Stimulated activated memory B cell treated with anti-CD40 and anti-IgM and Interleukin-4, amounts not matched to agents 10 μg/mL and 1 μg/mL and 100 μg/mL, for 72 hours (primary cell): ENCODE measurements at regions not wholly inside any gene's neighbourhood (a gene's known extent, or its start where the extent isn't known, plus 50 kb on each side); places are given as distances from the start of the nearest gene placed in this dataset.
"Not testable (repeated sequence)": the region's sequence is repeated elsewhere in the genome, so short reads cannot be mapped to it uniquely, and the experiment has no call there.

Experiments used
- ATAC-seq: fragments of 150-1000 bp; cut with Tn5 transposase; 2 replicates; pipeline ENCODE4 v1.10.0; 2021
- H3K27ac Mint-ChIP-seq: one replicate; pipeline ENCODE4 v1.8.0; 2022; ENCODE audit warnings: mild to moderate bottlenecking, mixed read lengths
- H3K27me3 Mint-ChIP-seq: one replicate; pipeline ENCODE4 v1.8.0; 2022; ENCODE audit warnings: mixed read lengths
- H3K36me3 Mint-ChIP-seq: one replicate; pipeline ENCODE4 v1.8.0; 2022; ENCODE audit warnings: mixed read lengths
- H3K4me1 Mint-ChIP-seq: one replicate; pipeline ENCODE4 v1.8.0; 2022; ENCODE audit warnings: mixed read lengths
- H3K4me3 Mint-ChIP-seq: one replicate; pipeline ENCODE4 v1.8.0; 2022; ENCODE audit warnings: mild to moderate bottlenecking, moderate library complexity, mixed read lengths
- H3K9me3 Mint-ChIP-seq: one replicate; pipeline ENCODE4 v1.8.0; 2022; ENCODE audit warnings: mixed read lengths

DNA sequence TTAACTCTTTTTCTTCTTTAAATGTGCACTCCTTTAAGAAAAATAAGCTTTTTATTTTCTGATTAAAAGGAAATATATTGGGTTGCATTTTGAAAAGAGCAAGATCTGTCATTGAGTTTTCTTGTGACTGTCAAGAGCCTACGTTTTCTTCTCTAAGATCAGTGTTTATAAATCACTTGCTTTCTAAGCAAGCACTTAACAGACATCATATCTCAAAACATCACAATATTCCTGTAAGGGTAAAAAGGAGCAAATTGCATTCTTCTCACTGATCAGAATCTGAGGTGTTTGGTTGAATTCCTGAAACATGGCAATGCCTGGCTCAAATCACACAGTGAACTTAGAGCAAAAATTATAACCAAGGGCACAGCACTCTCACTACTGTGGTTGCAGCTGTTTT lies 231.3 kb downstream of the PCDH17 start:
- Mint-ChIP-seq H3K36me3 (no peaks in the 10 kb centered on the region), H3K9me3 (peaks cover 4% of the 10 kb centered on the region), H3K4me1 (no peaks in the 10 kb centered on the region), H3K27me3 (no peaks in the 10 kb centered on the region), H3K27ac (no peak overlapping the region), H3K4me3 (no peak overlapping the region)
- no peak for ATAC-seq

DNA sequence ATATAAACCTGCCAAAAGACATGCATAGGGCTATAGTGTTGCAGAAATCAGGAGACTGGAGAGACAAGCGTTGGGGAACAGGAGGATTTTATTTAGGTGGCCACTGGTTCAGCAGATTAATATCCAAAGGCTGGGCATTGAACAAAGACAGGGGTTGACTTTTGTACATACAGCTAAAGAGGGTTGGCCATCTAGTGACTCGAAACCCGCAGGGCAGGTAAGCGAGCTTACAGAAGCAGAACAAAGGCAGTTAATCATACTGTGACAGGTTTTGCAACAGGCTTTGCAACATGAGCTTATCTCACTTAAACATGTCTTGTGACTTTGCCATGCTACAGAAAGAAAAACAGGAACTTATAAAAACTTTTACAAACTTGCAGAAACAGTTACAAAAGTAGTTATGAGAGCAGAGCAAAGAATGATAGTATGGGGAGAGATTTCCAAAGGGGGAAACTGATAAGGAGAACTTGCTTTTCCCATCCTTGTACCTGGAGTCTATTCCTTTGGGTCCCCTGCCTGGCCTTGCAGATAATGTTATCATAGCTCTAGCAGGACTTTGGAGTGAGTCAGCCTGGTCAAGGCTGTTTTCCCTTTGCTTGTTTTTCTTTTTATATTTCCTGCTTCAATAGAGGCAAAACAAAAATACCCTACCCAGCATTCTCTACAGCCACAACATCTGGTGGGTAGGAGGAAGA lies 234.2 kb downstream of the PCDH17 start:
- H3K4me3 Mint-ChIP-seq = no peak overlapping the region
- ATAC-seq = no peak
- H3K27me3 Mint-ChIP-seq = no peaks in the 10 kb centered on the region
- peaks cover 3% of the 10 kb centered on the region for H3K9me3 Mint-ChIP-seq
- H3K36me3 Mint-ChIP-seq = no peaks in the 10 kb centered on the region
- H3K4me1 Mint-ChIP-seq = no peaks in the 10 kb centered on the region
- no peak overlapping the region for H3K27ac Mint-ChIP-seq

DNA sequence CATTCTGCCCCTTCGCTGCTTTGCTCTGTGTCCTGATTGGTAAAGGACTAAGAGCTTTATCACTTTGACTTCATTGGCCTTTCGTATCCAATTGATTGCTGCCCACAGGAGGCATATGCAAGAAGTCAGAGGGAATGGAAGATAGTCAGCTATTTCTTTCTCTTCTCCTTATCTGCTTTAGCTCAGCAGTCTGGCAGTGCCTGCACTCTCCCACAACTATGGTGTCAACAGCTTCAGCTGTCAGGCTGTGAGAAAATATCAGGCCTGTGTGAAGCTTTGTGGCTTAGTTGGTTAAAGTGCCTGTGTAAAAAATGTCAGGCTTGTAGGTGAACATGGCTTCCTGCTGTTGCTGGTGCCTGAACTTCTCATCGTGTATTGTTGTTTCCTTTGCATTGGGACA lies 243.0 kb downstream of the PCDH17 start:
- Mint-ChIP-seq H3K4me1 (no peaks in the 10 kb centered on the region), H3K27ac (no peak overlapping the region), H3K36me3 (no peaks in the 10 kb centered on the region), H3K9me3 (peaks cover 3% of the 10 kb centered on the region), H3K4me3 (no peak overlapping the region), H3K27me3 (no peaks in the 10 kb centered on the region)
- ATAC-seq = no peak

DNA sequence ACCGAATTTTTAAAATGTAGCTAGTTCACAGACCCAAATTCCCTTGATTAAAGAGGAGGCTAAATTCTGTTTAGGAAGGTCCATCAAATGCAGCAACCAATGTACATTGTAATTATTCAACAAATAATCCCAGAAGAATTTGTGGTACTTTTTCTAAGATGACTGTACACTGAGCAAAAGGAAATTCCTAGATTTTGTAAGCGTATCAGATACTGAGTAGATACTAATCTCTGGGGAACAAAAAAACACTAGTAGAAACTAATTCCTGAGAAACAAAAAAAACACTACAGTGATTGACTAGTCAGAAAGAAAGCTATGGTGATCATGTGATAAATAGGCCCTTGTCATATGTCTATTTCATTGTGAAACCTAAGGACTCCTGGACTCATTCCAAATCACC lies 246.1 kb downstream of the PCDH17 start:
- no peak for ATAC-seq
- H3K27me3 Mint-ChIP-seq = no peaks in the 10 kb centered on the region
- H3K27ac Mint-ChIP-seq = no peak overlapping the region
- H3K4me3 Mint-ChIP-seq = no peak overlapping the region
- H3K4me1 Mint-ChIP-seq = no peaks in the 10 kb centered on the region
- H3K36me3 Mint-ChIP-seq = no peaks in the 10 kb centered on the region
- H3K9me3 Mint-ChIP-seq = peaks cover 3% of the 10 kb centered on the region

DNA sequence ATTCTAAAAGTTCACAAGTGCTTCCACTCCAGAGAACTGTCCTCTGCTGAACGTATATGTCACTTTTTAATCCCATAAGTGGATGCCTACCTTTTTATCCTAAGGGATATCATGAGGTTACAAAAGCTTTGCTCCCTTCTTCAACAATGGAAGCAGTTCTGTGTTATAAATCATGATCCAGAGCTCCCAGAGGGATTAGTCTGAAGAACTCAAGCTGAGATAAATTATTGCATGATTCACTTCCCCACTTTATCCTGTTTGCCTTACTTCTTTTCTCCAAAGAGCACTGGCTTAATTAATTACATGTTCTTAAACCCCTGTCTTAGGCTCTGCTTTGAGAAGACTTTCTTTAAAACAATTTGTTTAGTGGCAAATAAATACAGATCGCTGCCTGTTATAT lies 246.7 kb downstream of the PCDH17 start:
- Mint-ChIP-seq H3K9me3 (peaks cover 3% of the 10 kb centered on the region), H3K4me3 (no peak overlapping the region), H3K36me3 (no peaks in the 10 kb centered on the region), H3K4me1 (no peaks in the 10 kb centered on the region), H3K27ac (no peak overlapping the region), H3K27me3 (no peaks in the 10 kb centered on the region)
- no peak for ATAC-seq

DNA sequence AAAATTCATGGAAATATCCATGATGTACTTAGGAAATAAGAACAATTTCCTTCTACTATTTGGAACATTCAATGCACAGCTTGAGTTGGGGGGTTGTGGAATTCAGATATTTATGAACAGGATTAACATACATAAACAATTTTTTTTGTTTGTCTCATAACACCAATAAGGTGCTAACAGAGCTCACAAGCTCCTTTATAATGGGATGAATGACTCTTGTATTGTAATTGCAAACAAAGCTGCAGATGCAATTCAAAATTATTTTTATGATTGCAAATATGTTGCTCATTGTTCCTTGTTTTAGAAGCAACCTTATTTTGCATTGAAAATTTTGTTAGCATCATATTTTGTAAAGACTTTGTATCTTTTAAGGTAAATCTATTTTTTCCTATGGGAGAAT lies 265.7 kb downstream of the PCDH17 start:
- Mint-ChIP-seq H3K4me3 (no peak overlapping the region), H3K9me3 (peaks cover 6% of the 10 kb centered on the region), H3K27ac (no peak overlapping the region), H3K27me3 (no peaks in the 10 kb centered on the region), H3K36me3 (no peaks in the 10 kb centered on the region), H3K4me1 (no peaks in the 10 kb centered on the region)
- no peak for ATAC-seq

DNA sequence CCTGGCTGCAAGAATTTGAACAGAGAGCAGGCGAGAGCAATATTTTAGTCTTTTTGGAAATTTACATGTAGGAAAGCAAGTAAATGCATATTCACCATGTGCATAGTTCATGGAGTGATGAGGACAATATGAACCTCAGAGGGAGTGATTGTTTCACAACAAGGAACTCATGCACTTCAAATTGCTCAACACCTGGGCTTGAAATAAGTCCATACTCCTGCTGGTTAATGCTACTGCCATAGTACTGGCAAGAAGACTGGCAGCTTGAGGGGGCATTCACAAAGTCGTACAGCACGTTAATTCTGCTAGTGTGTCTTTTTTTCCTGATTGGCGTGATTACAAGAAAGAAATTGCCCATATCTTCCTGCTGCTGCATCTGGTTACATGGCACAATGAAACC lies 267.6 kb downstream of the PCDH17 start:
- Mint-ChIP-seq H3K27me3 (no peaks in the 10 kb centered on the region), H3K4me1 (no peaks in the 10 kb centered on the region), H3K9me3 (peaks cover 9% of the 10 kb centered on the region), H3K4me3 (no peak overlapping the region), H3K36me3 (no peaks in the 10 kb centered on the region), H3K27ac (no peak overlapping the region)
- ATAC-seq = no peak

DNA sequence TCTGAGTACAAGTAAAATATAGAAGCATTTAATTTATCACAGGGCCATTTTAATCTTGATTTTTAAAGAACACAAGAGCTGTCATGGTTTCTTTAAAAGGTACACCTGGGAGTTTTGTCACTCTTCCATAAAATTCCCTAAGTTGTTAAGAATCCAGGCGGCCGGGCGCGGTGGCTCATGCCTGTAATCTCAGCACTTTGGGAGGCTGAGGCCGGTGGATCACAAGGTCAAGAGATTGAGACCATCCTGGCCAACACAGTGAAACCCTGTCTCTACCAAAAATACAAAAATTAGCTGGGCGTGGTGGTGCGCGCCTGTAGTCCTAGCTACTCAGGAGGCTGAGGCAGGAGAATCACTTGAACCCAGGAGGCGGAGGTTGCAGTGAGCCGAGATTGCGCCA lies 278.3 kb downstream of the PCDH17 start:
- H3K4me3 Mint-ChIP-seq, H3K36me3 Mint-ChIP-seq, H3K27me3 Mint-ChIP-seq, H3K4me1 Mint-ChIP-seq, H3K9me3 Mint-ChIP-seq, H3K27ac Mint-ChIP-seq, ATAC-seq: not testable (repeated sequence)

DNA sequence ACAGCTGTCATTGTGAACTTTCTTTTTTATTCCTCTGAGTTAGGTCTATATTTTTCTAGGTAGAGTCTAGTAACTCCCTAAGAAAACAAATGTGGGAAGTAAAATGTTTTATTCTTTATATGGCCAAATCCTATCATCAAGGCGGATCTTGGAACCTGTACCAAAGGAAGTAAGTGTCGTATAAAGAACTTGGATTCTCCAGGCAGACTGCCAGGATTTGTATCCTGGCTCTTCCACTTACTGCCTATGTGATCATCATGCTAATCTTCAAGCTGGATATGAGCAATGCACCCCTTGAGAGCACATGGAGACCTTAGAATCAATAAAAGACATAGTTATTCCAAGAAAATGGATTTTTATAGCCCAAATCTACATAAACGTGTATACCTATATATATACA lies 286.5 kb downstream of the PCDH17 start:
- no peak overlapping the region for H3K27ac Mint-ChIP-seq
- H3K4me1 Mint-ChIP-seq = no peaks in the 10 kb centered on the region
- H3K36me3 Mint-ChIP-seq = no peaks in the 10 kb centered on the region
- H3K4me3 Mint-ChIP-seq = no peak overlapping the region
- H3K9me3 Mint-ChIP-seq = peaks cover 3% of the 10 kb centered on the region
- ATAC-seq = no peak
- H3K27me3 Mint-ChIP-seq = no peaks in the 10 kb centered on the region

DNA sequence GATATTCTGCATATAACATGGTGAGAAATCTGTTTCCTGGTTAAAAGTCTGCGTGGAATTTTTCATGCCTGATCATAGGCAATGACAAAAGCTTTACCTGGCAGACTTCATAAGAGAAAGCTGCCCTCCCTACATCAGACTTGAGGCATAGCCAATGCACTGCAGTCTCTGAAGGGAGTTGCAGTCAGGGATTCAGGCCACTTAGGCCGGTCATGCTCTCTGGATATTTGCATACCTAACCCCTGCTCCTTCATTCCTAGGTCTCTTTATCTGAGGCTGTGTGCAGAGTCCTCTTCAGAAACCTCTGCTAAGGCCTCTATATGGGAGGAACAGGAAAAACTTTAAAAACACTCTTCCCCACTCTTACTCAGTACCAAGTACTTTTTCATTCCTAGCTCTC lies 287.4 kb downstream of the PCDH17 start:
- no peaks in the 10 kb centered on the region for H3K36me3 Mint-ChIP-seq
- H3K4me3 Mint-ChIP-seq = no peak overlapping the region
- H3K9me3 Mint-ChIP-seq = peaks cover 3% of the 10 kb centered on the region
- H3K27me3 Mint-ChIP-seq = no peaks in the 10 kb centered on the region
- no peaks in the 10 kb centered on the region for H3K4me1 Mint-ChIP-seq
- H3K27ac Mint-ChIP-seq = no peak overlapping the region
- ATAC-seq = no peak

DNA sequence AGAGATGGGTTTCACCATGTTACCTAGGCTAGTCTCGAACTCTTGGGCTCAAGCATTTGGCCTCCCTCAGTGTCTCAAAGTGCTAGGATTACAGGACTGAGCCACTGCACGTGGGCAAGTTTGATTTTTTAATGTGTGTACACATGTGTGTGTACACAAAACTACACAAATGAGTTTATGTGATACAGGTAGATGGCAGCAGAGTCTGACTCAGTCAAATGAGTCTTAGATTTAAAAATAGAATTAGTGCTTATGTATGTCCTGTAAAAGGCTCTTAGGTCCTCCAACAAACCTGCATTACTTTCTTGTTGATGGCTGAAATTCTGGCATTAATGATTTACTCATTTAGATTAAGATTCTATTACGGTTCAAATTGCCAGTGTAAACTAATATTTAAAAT lies 293.7 kb downstream of the PCDH17 start:
- Mint-ChIP-seq H3K4me1 (no peaks in the 10 kb centered on the region), H3K4me3 (no peak overlapping the region), H3K9me3 (no peaks in the 10 kb centered on the region), H3K27me3 (no peaks in the 10 kb centered on the region), H3K27ac (no peak overlapping the region), H3K36me3 (no peaks in the 10 kb centered on the region)
- ATAC-seq = no peak

DNA sequence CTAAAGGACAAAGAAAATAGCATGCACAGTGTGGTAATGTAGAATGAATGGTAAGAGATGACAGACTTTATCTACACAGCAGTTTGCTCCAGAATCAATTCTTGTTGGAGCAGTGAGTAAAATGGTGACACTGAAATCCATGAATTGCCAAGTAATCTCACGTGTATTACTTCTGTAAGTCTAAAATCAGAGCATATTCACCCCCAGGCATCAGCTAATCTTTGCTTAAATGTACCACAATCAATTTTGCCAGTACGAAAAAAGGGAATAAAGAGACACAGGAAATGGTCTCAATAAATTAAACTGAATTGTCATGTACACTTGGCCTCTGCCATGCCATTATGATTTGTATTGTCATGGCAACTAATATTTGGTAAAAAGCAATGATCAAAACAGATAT lies 294.2 kb downstream of the PCDH17 start:
- ATAC-seq = no peak
- H3K27me3 Mint-ChIP-seq = no peaks in the 10 kb centered on the region
- no peak overlapping the region for H3K4me3 Mint-ChIP-seq
- H3K27ac Mint-ChIP-seq = no peak overlapping the region
- H3K36me3 Mint-ChIP-seq = no peaks in the 10 kb centered on the region
- no peaks in the 10 kb centered on the region for H3K4me1 Mint-ChIP-seq
- H3K9me3 Mint-ChIP-seq = no peaks in the 10 kb centered on the region

DNA sequence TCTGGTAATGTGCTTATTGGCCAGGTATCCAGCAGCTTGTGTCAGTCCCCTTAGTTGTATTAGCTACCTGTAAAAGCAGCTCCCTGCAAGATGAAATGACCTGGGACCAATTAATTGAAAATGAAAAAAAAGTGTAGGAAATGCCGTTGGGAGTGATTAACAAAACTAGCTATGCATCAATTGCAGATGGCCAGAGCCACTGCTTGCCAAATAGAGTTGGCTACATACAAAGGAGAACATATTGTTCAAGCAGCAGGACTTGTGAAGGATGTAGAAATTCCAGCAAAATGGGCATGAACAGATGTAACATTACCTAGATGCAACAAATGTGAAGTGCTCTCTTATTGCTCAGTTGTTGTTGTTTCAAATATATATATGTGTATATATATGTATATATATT lies 300.5 kb downstream of the PCDH17 start:
- H3K27me3 Mint-ChIP-seq = no peaks in the 10 kb centered on the region
- no peaks in the 10 kb centered on the region for H3K9me3 Mint-ChIP-seq
- no peaks in the 10 kb centered on the region for H3K36me3 Mint-ChIP-seq
- no peak overlapping the region for H3K27ac Mint-ChIP-seq
- no peak overlapping the region for H3K4me3 Mint-ChIP-seq
- no peaks in the 10 kb centered on the region for H3K4me1 Mint-ChIP-seq
- no peak for ATAC-seq

DNA sequence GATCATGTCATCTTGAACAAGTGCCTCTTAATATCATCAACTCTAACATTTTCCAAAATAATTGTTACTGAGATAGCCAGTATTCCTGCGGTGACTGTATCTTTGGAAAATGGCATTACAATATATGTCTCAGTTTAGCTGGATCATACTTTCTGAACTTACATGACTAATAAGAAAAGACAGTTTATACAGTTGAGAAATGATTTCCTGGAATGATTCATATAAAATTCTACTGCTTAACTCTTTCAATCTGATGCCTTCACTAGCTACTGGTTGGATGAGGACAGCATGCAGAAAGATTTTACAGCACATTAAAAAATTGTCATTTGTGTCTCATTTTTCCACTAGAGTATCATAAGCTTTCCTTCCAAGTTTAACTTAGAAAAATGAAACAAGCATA lies 302.1 kb downstream of the PCDH17 start:
- no peaks in the 10 kb centered on the region for H3K27me3 Mint-ChIP-seq
- H3K36me3 Mint-ChIP-seq = no peaks in the 10 kb centered on the region
- H3K9me3 Mint-ChIP-seq = no peaks in the 10 kb centered on the region
- no peak overlapping the region for H3K4me3 Mint-ChIP-seq
- no peaks in the 10 kb centered on the region for H3K4me1 Mint-ChIP-seq
- no peak for ATAC-seq
- H3K27ac Mint-ChIP-seq = no peak overlapping the region

DNA sequence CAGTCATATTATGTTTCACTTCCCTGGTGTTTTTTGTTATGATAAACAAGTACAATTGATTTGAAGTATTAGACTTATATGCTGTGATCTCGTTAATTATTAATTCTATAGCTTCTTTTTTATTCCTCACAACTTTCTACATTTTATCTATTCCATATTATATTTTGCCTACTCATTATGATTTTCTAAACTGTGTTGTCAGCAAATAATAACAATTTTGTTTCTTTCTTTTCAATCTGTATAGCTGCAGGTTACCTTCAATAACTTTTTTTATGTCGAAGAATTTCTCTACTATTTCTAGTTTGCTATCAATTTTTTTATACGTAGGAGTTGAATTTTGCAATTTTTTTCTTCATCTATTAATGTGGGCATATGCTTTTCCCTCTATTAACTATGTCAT lies 304.4 kb downstream of the PCDH17 start:
- Mint-ChIP-seq H3K4me3 (no peak overlapping the region), H3K9me3 (no peaks in the 10 kb centered on the region), H3K27me3 (no peaks in the 10 kb centered on the region), H3K4me1 (no peaks in the 10 kb centered on the region), H3K36me3 (no peaks in the 10 kb centered on the region), H3K27ac (no peak overlapping the region)
- ATAC-seq = no peak

DNA sequence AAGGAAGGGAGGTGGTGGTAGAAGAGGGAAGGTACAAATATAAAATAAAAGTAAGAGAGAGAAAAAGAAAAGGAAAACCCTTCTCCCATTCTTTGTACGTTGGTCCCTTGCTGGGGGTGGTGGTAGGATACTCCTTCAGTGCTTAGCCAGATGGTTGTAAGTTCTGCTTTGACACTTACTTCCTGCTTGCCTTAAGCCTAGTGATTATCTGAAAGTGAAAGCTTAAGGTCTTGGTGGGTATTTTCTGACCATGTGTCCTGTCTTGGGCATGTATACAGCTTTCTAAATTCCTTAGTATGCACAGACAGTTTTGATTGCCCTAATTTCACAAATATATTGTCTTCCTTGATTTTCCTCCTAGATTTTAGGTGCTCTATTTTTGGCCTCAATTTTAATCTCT lies 314.8 kb downstream of the PCDH17 start:
- Mint-ChIP-seq H3K4me3 (no peak overlapping the region), H3K27me3 (no peaks in the 10 kb centered on the region), H3K9me3 (peaks cover 20% of the 10 kb centered on the region), H3K4me1 (no peaks in the 10 kb centered on the region), H3K27ac (no peak overlapping the region), H3K36me3 (no peaks in the 10 kb centered on the region)
- no peak for ATAC-seq

DNA sequence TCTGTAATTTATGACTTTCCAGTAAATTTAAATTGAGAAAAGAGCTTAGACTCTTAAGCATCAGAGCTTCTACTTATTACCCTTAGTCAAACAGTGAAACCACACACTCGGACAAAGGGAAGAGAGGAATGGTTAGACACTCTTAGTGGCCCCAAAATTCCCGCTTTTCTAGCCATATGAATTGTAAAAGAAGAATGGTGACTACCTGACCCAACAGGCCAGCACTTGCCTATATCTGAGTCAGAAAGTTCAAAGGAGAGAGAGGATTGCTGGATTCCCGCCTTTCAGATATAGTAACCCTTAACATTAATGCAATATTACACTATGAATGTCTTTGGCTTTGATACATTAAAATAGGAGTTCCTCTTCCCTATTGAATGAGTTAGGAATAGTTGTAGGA lies 317.3 kb downstream of the PCDH17 start:
- no peaks in the 10 kb centered on the region for H3K36me3 Mint-ChIP-seq
- no peak overlapping the region for H3K4me3 Mint-ChIP-seq
- H3K27ac Mint-ChIP-seq = no peak overlapping the region
- no peaks in the 10 kb centered on the region for H3K4me1 Mint-ChIP-seq
- H3K27me3 Mint-ChIP-seq = no peaks in the 10 kb centered on the region
- peaks cover 23% of the 10 kb centered on the region for H3K9me3 Mint-ChIP-seq
- ATAC-seq = no peak
